BLaER1 treated with 17β-estradiol and CSF1 and Interleukin-3, amounts not matched to agents 10 nM and 100 nM (cell line): ENCODE measurements at regions not wholly inside any gene's neighbourhood (a gene's known extent, or its start where the extent isn't known, plus 50 kb on each side); places are given as distances from the start of the nearest gene placed in this dataset.

Source experiments
- H3K27ac ChIP-seq, 11 experiments: shearing (Covaris generic); formaldehyde crosslinking; 2 replicates each; pipeline ENCODE4 v1.8.1; 2022
- H3K27me3 ChIP-seq, 11 experiments: shearing (Covaris generic); formaldehyde crosslinking; 2 replicates each; pipeline ENCODE4 v1.8.1; 2022
- H3K36me3 ChIP-seq, 11 experiments: shearing (Covaris generic); formaldehyde crosslinking; 2 replicates each; pipeline ENCODE4 v1.8.1; 2022
- H3K4me1 ChIP-seq, 10 experiments: shearing (Covaris generic); formaldehyde crosslinking; 2 replicates each; pipeline ENCODE4 v1.8.1; 2022
- H3K4me2 ChIP-seq, 11 experiments: shearing (Covaris generic); formaldehyde crosslinking; 2 replicates each; pipeline ENCODE4 v1.8.1; 2022
- H3K4me3 ChIP-seq, 10 experiments: shearing (Covaris generic); formaldehyde crosslinking; 2 replicates each; pipeline ENCODE4 v1.8.1; 2022
- H3K9ac ChIP-seq, 11 experiments: shearing (Covaris generic); formaldehyde crosslinking; 2 replicates each; pipeline ENCODE4 v1.8.1; 2022
- H3K9me3 ChIP-seq, 11 experiments: shearing (Covaris generic); formaldehyde crosslinking; replicated peaks in 1 of 11; 2 replicates each; pipeline ENCODE4 v1.8.1; 2022
- H4K20me1 ChIP-seq, 11 experiments: shearing (Covaris generic); formaldehyde crosslinking; 2 replicates each; pipeline ENCODE4 v1.8.1; 2022
- Cebpa-rat ChIP-seq, 11 experiments: shearing (Covaris generic); IDR thresholded peaks; 2 replicates each; pipeline ENCODE4 v1.8.1; 2022

DNA sequence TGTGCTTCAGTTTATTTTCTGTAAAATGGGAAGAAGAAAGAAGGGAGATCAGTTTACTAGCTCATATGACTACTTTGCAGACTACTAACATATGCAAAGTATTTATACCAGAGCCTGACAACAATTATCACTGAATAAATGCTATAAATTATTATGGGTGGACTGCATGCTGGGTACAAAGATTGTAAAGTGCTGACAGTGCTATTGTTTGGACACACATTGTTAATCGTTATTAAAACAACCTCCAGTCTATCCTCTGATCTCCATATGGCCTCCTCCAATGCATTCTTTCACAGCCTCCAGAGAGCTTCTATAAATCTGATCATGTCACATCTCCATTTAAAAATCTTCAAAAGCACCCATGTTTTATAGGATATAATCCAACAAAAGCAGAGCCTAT is 90.1 kb upstream of the HS3ST1 start:
- Histone ChIP-seq H3K27me3 (no peaks in the 10 kb centered on the region), H3K9ac (no peak overlapping the region), H3K27ac (no peak overlapping the region), H3K4me1 (0 out of 20 replicates have a peak, but pooled peaks cover 0 to 5% (median 0%) of the 10 kb centered on the region in 10 experiments), H3K36me3 (no peaks in the 10 kb centered on the region), H3K4me3 (no peak overlapping the region), H3K9me3 (no peaks in the 10 kb centered on the region), H4K20me1 (no peaks in the 10 kb centered on the region), H3K4me2 (no peak overlapping the region)
- TF ChIP-seq Cebpa-rat (IDR thresholded peaks at IDR 0.05): no peak

DNA sequence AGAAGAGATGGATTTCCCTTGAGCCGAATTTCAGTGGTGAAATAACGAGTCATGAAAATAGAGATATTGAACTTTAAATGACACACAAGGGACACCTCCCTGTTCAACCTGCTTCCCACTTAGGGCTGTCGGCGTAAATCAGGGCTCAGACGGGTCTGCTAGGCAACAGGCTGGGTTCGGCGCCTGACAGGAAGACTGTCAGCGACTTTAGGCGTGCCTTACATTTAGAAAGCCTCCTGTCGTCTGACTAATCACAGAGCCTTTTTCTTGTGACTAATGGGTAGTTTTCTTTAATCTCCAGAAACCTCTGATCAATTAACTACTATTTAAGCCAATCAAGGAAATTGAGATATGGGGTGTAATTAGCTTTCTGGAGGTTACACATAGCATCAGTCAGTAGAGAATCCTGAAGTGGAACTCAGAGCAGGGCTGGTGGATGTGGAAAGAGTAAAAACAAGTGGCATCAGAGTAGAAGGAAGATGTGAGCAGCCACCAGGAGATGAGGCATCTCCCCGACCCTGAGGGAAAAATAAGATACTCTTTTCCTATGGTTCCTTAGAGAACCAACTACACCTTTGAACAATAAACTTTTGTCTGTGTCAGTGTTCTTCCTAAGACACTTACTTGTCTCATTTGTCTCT is 86.2 kb upstream of the HS3ST1 start:
- no peaks in the 10 kb centered on the region for H4K20me1 ChIP-seq
- H3K4me2 ChIP-seq: no peak overlapping the region

GRCh38 chr4:11514003-11514402 is 85.3 kb upstream of the HS3ST1 start:
- Histone ChIP-seq H3K4me2 (no peak overlapping the region), H3K27me3 (no peaks in the 10 kb centered on the region), H4K20me1 (no peaks in the 10 kb centered on the region), H3K9me3 (no peaks in the 10 kb centered on the region), H3K36me3 (no peaks in the 10 kb centered on the region), H3K4me1 (peaks cover 0 to 6% (median 0%) of the 10 kb centered on the region in 10 experiments; a peak in 1 of 20 replicates), H3K27ac (no peak overlapping the region), H3K9ac (no peak overlapping the region), H3K4me3 (no peak overlapping the region)
- TF ChIP-seq Cebpa-rat (IDR thresholded peaks at IDR 0.05): no peak

More for the DNA sequence above, 86.2 kb upstream of the HS3ST1 start:
- no peak overlapping the region for H3K9ac ChIP-seq
- no peak overlapping the region for H3K4me3 ChIP-seq
- no peaks in the 10 kb centered on the region for H3K36me3 ChIP-seq
- no peak overlapping the region for H3K27ac ChIP-seq
- no peaks in the 10 kb centered on the region for H3K27me3 ChIP-seq
- no peaks in the 10 kb centered on the region for H3K9me3 ChIP-seq
- TF ChIP-seq Cebpa-rat (IDR thresholded peaks at IDR 0.05): no peak
- H3K4me1 ChIP-seq: peaks cover 0 to 5% (median 0%) of the 10 kb centered on the region in 10 experiments; a peak in 1 of 20 replicates

- Histone ChIP-seq H3K9ac (no peak overlapping the region), H3K9me3 (no peaks in the 10 kb centered on the region), H3K27me3 (no peaks in the 10 kb centered on the region), H3K27ac (no peak overlapping the region), H4K20me1 (no peaks in the 10 kb centered on the region), H3K4me1 (peaks cover 0 to 6% (median 0%) of the 10 kb centered on the region in 10 experiments; a peak in 1 of 20 replicates), H3K4me3 (no peak overlapping the region), H3K36me3 (no peaks in the 10 kb centered on the region), H3K4me2 (no peak overlapping the region)
- TF ChIP-seq Cebpa-rat (IDR thresholded peaks at IDR 0.05): no peak
Measured at GRCh38 chr4:11512871-11513270, 84.2 kb upstream of the HS3ST1 start.

DNA sequence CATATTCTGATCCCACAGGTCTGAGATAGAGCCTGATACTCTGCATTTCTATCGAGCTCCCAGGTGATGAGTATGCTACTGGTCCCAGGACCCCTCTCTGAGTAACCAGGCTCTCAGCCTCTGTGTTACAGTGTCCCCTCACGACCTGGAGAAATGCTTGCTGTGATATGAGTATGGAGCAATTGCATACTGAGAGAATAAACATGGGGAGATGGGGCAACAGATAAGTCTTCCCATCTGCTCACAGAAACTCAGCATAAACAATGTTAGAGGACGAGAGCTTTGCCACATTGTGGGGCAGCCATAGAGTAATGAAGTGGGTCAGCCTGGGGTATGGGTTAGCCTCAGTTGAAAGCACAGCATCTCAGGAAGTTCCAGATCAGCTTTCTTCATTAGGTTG is 82.6 kb upstream of the HS3ST1 start:
- H3K36me3 ChIP-seq: no peaks in the 10 kb centered on the region
- no peaks in the 10 kb centered on the region for H3K9me3 ChIP-seq
- H3K4me3 ChIP-seq: no peak overlapping the region
- no peaks in the 10 kb centered on the region for H4K20me1 ChIP-seq
- H3K9ac ChIP-seq: no peak overlapping the region
- TF ChIP-seq Cebpa-rat (IDR thresholded peaks at IDR 0.05): no peak
- no peak overlapping the region for H3K4me2 ChIP-seq
- H3K27me3 ChIP-seq: no peaks in the 10 kb centered on the region
- H3K27ac ChIP-seq: no peak overlapping the region
- H3K4me1 ChIP-seq: peaks cover 0 to 6% (median 0%) of the 10 kb centered on the region in 10 experiments; a peak in 1 of 20 replicates

DNA sequence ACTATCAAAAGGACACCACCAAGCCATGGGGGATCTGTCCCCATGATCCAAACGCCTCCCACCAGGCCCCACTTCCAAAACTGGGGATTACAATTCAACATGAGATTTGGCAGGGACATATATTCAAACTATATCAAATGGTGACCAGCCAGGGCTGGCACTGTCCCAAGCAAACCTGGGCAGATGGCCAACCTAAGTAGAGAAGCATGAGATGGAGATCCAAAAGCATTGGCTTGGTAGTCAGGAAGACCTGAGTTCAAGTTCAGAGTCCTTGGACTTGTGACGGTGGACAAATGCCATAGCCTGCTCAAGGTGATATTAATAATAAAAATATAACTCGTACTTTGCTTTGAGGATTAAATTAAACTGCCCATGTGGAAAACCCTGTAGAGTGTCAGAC is 79.2 kb upstream of the HS3ST1 start:
- Histone ChIP-seq H3K9ac (no peak overlapping the region), H3K4me2 (no peak overlapping the region), H3K4me1 (peaks cover 0 to 6% (median 0%) of the 10 kb centered on the region in 10 experiments; a peak in 1 of 20 replicates), H3K27ac (no peak overlapping the region), H3K36me3 (no peaks in the 10 kb centered on the region), H3K9me3 (no peaks in the 10 kb centered on the region), H4K20me1 (no peaks in the 10 kb centered on the region), H3K4me3 (no peak overlapping the region), H3K27me3 (no peaks in the 10 kb centered on the region)
- TF ChIP-seq Cebpa-rat (IDR thresholded peaks at IDR 0.05): no peak

DNA sequence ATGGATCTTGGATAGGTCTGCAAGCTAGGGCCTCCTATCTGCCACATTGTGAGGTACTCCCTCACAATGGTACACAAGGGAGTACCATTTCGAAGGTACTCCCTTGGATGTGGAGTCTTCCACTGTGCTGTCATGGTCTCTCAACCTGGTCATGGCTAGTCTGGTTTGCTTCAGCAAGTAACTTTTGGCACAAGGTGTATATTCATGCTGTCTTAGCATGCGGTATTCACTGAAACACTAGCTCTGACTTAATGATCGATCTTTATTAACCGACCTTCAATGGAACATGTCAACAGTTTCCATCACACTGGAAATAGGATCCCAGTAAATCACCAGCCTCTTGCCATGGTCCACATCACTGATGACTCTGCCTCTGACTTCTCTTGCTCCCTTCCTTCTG is 77.5 kb upstream of the HS3ST1 start:
- H4K20me1 ChIP-seq: no peaks in the 10 kb centered on the region
- no peak overlapping the region for H3K9ac ChIP-seq
- H3K4me1 ChIP-seq: peaks cover 0 to 6% (median 0%) of the 10 kb centered on the region in 10 experiments; a peak in 1 of 20 replicates
- TF ChIP-seq Cebpa-rat (IDR thresholded peaks at IDR 0.05): no peak
- no peak overlapping the region for H3K4me3 ChIP-seq
- H3K9me3 ChIP-seq: no peaks in the 10 kb centered on the region
- no peaks in the 10 kb centered on the region for H3K36me3 ChIP-seq
- H3K4me2 ChIP-seq: no peak overlapping the region
- H3K27ac ChIP-seq: no peak overlapping the region
- H3K27me3 ChIP-seq: no peaks in the 10 kb centered on the region

GRCh38 chr4:11505221-11505971 is 76.7 kb upstream of the HS3ST1 start:
- Histone ChIP-seq H3K27me3 (no peaks in the 10 kb centered on the region), H3K36me3 (no peaks in the 10 kb centered on the region), H3K4me1 (peaks cover 0 to 6% (median 0%) of the 10 kb centered on the region in 10 experiments; a peak in 1 of 20 replicates), H3K4me3 (no peak overlapping the region), H3K9me3 (no peaks in the 10 kb centered on the region), H3K27ac (no peak overlapping the region), H3K4me2 (no peak overlapping the region), H4K20me1 (no peaks in the 10 kb centered on the region), H3K9ac (no peak overlapping the region)
- no peak for TF ChIP-seq Cebpa-rat (IDR thresholded peaks at IDR 0.05)

DNA sequence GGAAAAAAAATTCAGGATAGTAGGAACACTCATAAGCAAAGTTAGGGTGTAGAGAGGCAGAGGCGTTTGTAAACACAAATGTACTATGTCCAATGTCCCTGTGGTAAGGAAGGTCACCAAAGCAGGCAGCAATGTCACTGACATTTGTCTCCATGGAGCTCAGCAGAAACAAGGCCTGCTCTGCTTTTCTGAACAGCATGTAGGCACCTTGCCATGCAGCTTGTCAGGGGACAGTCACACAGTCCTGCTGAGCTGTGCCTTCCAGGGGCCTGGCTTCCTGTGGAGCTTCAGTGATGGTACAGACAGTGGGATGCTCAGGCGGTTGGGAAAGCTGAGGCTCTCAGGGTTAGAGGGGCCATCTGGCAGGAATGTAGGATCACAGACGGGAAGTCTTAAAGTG is 74.5 kb upstream of the HS3ST1 start:
- H3K9ac ChIP-seq: no peak overlapping the region
- 0 out of 20 replicates have a peak, but pooled peaks cover 0 to 6% (median 0%) of the 10 kb centered on the region in 10 experiments for H3K4me1 ChIP-seq
- H3K4me3 ChIP-seq: no peak overlapping the region
- H3K36me3 ChIP-seq: no peaks in the 10 kb centered on the region
- H3K4me2 ChIP-seq: no peak overlapping the region; a peak in 1 of 22 replicates
- TF ChIP-seq Cebpa-rat (IDR thresholded peaks at IDR 0.05): no peak
- H3K27ac ChIP-seq: no peak overlapping the region; a peak in 1 of 22 replicates
- H4K20me1 ChIP-seq: no peaks in the 10 kb centered on the region
- no peaks in the 10 kb centered on the region for H3K27me3 ChIP-seq
- H3K9me3 ChIP-seq: peaks cover 0 to 4% (median 2%) of the 10 kb centered on the region in 11 experiments; a peak in 12 of 22 replicates
